GM23338 (cell line): ENCODE measurements at regions not wholly inside any gene's neighbourhood (a gene's known extent, or its start where the extent isn't known, plus 50 kb on each side); places are given as distances from the start of the nearest gene placed in this dataset.

Experiments
- CREB1 ChIP-seq: fragments of 250-450 bp; sonication (Bioruptor Pico); IDR thresholded peaks from 2 replicates; pipeline ENCODE4 v1.5.0; 2020; ENCODE audit warnings: low read depth, mild to moderate bottlenecking, moderate library complexity
- EZH2 ChIP-seq: fragments of 200-600 bp; sonication (generic); IDR thresholded peaks from one replicate; pipeline ENCODE4 v1.8.0; 2017; ENCODE audit warnings: antibody characterized with exemption, mild to moderate bottlenecking, low read depth; ENCODE audit not compliant: unreplicated experiment
- EZH2phosphoT487 ChIP-seq: fragments of 200-600 bp; sonication (generic); IDR thresholded peaks from one replicate; pipeline ENCODE4 v1.8.1; 2018; ENCODE audit warnings: antibody characterized with exemption; ENCODE audit not compliant: unreplicated experiment
- JUNB ChIP-seq: IDR thresholded peaks from one replicate; pipeline ENCODE4 v1.6.1; 2016; ENCODE audit warnings: antibody characterized with exemption; ENCODE audit not compliant: unreplicated experiment
- POLR2AphosphoS5 ChIP-seq: IDR thresholded peaks from 2 replicates; pipeline ENCODE4 v1.6.1; 2016; ENCODE audit warnings: antibody characterized with exemption, low read depth
- REST ChIP-seq: IDR thresholded peaks from one replicate; pipeline ENCODE4 v1.6.1; 2018; ENCODE audit warnings: antibody characterized with exemption; ENCODE audit not compliant: unreplicated experiment
- ZNF331 ChIP-seq: fragments of 250-450 bp; sonication (Bioruptor Pico); IDR thresholded peaks from 2 replicates; pipeline ENCODE4 v1.5.0; 2020; ENCODE audit warnings: low read depth, mild to moderate bottlenecking, moderate library complexity
- TF ChIP-seq, protein P1 (sequence below), 2 experiments: fragments of 200-600 bp in 1 of 2; sonication (generic) in 1 of 2; conservative IDR thresholded peaks; 2 replicates each; pipeline versions ENCODE4 v1.5.1 to v1.6.1; 2016 to 2017; ENCODE audit warnings: antibody characterized with exemption in 2 of 2, low read depth in 2 of 2, mild to moderate bottlenecking in 2 of 2, moderate library complexity in 1 of 2
- TF ChIP-seq, protein P2 (sequence below): fragments of 250-450 bp; sonication (Bioruptor Pico); IDR thresholded peaks from 2 replicates; pipeline ENCODE4 v1.5.0; 2020; ENCODE audit warnings: mild to moderate bottlenecking, moderate library complexity

- TF ChIP-seq, protein P1, sequence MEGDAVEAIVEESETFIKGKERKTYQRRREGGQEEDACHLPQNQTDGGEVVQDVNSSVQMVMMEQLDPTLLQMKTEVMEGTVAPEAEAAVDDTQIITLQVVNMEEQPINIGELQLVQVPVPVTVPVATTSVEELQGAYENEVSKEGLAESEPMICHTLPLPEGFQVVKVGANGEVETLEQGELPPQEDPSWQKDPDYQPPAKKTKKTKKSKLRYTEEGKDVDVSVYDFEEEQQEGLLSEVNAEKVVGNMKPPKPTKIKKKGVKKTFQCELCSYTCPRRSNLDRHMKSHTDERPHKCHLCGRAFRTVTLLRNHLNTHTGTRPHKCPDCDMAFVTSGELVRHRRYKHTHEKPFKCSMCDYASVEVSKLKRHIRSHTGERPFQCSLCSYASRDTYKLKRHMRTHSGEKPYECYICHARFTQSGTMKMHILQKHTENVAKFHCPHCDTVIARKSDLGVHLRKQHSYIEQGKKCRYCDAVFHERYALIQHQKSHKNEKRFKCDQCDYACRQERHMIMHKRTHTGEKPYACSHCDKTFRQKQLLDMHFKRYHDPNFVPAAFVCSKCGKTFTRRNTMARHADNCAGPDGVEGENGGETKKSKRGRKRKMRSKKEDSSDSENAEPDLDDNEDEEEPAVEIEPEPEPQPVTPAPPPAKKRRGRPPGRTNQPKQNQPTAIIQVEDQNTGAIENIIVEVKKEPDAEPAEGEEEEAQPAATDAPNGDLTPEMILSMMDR (conservative IDR thresholded peaks at IDR 0.05; ENCODE audit: low read depth in 2 of 2): no peak
- TF ChIP-seq EZH2: no peak
- TF ChIP-seq REST: no peak
- no peak for TF ChIP-seq CREB1
- TF ChIP-seq, protein P2, sequence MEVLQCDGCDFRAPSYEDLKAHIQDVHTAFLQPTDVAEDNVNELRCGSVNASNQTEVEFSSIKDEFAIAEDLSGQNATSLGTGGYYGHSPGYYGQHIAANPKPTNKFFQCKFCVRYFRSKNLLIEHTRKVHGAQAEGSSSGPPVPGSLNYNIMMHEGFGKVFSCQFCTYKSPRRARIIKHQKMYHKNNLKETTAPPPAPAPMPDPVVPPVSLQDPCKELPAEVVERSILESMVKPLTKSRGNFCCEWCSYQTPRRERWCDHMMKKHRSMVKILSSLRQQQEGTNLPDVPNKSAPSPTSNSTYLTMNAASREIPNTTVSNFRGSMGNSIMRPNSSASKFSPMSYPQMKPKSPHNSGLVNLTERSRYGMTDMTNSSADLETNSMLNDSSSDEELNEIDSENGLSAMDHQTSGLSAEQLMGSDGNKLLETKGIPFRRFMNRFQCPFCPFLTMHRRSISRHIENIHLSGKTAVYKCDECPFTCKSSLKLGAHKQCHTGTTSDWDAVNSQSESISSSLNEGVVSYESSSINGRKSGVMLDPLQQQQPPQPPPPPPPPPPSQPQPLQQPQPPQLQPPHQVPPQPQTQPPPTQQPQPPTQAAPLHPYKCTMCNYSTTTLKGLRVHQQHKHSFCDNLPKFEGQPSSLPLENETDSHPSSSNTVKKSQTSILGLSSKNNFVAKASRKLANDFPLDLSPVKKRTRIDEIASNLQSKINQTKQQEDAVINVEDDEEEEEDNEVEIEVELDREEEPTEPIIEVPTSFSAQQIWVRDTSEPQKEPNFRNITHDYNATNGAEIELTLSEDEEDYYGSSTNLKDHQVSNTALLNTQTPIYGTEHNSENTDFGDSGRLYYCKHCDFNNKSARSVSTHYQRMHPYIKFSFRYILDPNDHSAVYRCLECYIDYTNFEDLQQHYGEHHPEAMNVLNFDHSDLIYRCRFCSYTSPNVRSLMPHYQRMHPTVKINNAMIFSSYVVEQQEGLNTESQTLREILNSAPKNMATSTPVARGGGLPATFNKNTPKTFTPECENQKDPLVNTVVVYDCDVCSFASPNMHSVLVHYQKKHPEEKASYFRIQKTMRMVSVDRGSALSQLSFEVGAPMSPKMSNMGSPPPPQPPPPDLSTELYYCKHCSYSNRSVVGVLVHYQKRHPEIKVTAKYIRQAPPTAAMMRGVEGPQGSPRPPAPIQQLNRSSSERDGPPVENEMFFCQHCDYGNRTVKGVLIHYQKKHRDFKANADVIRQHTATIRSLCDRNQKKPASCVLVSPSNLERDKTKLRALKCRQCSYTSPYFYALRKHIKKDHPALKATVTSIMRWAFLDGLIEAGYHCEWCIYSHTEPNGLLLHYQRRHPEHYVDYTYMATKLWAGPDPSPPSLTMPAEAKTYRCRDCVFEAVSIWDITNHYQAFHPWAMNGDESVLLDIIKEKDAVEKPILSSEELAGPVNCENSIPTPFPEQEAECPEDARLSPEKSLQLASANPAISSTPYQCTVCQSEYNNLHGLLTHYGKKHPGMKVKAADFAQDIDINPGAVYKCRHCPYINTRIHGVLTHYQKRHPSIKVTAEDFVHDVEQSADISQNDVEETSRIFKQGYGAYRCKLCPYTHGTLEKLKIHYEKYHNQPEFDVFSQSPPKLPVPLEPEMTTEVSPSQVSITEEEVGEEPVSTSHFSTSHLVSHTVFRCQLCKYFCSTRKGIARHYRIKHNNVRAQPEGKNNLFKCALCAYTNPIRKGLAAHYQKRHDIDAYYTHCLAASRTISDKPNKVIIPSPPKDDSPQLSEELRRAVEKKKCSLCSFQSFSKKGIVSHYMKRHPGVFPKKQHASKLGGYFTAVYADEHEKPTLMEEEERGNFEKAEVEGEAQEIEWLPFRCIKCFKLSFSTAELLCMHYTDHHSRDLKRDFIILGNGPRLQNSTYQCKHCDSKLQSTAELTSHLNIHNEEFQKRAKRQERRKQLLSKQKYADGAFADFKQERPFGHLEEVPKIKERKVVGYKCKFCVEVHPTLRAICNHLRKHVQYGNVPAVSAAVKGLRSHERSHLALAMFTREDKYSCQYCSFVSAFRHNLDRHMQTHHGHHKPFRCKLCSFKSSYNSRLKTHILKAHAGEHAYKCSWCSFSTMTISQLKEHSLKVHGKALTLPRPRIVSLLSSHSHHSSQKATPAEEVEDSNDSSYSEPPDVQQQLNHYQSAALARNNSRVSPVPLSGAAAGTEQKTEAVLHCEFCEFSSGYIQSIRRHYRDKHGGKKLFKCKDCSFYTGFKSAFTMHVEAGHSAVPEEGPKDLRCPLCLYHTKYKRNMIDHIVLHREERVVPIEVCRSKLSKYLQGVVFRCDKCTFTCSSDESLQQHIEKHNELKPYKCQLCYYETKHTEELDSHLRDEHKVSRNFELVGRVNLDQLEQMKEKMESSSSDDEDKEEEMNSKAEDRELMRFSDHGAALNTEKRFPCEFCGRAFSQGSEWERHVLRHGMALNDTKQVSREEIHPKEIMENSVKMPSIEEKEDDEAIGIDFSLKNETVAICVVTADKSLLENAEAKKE (CRISPR knock-in tag): no peak
- no peak for TF ChIP-seq EZH2phosphoT487
- TF ChIP-seq POLR2AphosphoS5: no peak
- TF ChIP-seq JUNB: no peak
- no peak for TF ChIP-seq ZNF331 (CRISPR knock-in tag)
Measured at GRCh38 chr17:77745702-77746101, 212.8 kb upstream of the TNRC6C start.
